HCT116 (cell line): ENCODE measurements at regions not wholly inside any gene's neighbourhood (a gene's known extent, or its start where the extent isn't known, plus 50 kb on each side); places are given as distances from the start of the nearest gene placed in this dataset.

ENCODE experiments used
- CEBPB ChIP-seq: IDR thresholded peaks from 2 replicates; pipeline ENCODE4 v1.6.1; 2012; ENCODE audit warnings: low read depth
- CTCF ChIP-seq, 3 experiments: fragments of 200-600 bp in 1 of 3; sonication (generic) in 1 of 3; IDR thresholded peaks in 2 of 3; conservative IDR thresholded peaks in 1 of 3; 2 replicates each; pipeline ENCODE4 v1.5.1; 2012 to 2017; ENCODE audit warnings: low read depth in 2 of 3, low read length in 2 of 3, antibody characterized with exemption in 1 of 3, borderline replicate concordance in 1 of 3, control low read depth in 1 of 3, mild to moderate bottlenecking in 1 of 3, mixed read lengths in 1 of 3, mixed run types in 1 of 3, moderate library complexity in 1 of 3; ENCODE audit not compliant: insufficient read depth in 1 of 3
- EZH2 ChIP-seq: fragments of 200-600 bp; sonication (generic); IDR thresholded peaks from 2 replicates; pipeline ENCODE4 v1.6.1; 2017; ENCODE audit warnings: antibody characterized with exemption, mixed run types
- JUND ChIP-seq: IDR thresholded peaks from 2 replicates; pipeline ENCODE4 v1.6.1; 2012
- POLR2A ChIP-seq: IDR thresholded peaks from 2 replicates; pipeline ENCODE4 v1.7.0; 2011; ENCODE audit warnings: borderline replicate concordance; ENCODE audit not compliant: insufficient read depth, insufficient read length; ENCODE audit errors: extremely low read depth
- POLR2AphosphoS5 ChIP-seq: IDR thresholded peaks from 2 replicates; pipeline ENCODE4 v1.6.1; 2011; ENCODE audit warnings: mild to moderate bottlenecking, low read depth, low read length, moderate library complexity
- RAD21 ChIP-seq: IDR thresholded peaks from 2 replicates; pipeline ENCODE4 v1.6.1; 2012; ENCODE audit warnings: low read depth, mild to moderate bottlenecking
- SIN3A ChIP-seq: IDR thresholded peaks from 2 replicates; pipeline ENCODE4 v1.6.1; 2012; ENCODE audit warnings: low read depth
- SP1 ChIP-seq: IDR thresholded peaks from 2 replicates; pipeline ENCODE4 v1.6.1; 2012; ENCODE audit warnings: low read depth
- YY1 ChIP-seq: IDR thresholded peaks from 2 replicates; pipeline ENCODE4 v1.6.1; 2011; ENCODE audit warnings: low read length, low read depth, moderate library complexity, mild to moderate bottlenecking; ENCODE audit not compliant: insufficient replicate concordance; ENCODE audit errors: extremely low read depth
- ZNF274 ChIP-seq: fragments of 200-500 bp; sonication (Bioruptor generic); IDR thresholded peaks from 2 replicates; pipeline ENCODE4 v1.6.1; 2014; ENCODE audit warnings: mild to moderate bottlenecking, low read depth, low read length, inconsistent platforms

- TF ChIP-seq CTCF (IDR thresholded peaks at IDR 0.05 in 2 of 3, conservative IDR thresholded peaks at IDR 0.05 in 1 of 3; ENCODE audit: borderline replicate concordance in 1 of 3, insufficient read depth in 1 of 3, low read depth in 2 of 3, low read length in 2 of 3) (no peak), YY1 (no peak), SIN3A (no peak), EZH2 (no peak), RAD21 (no peak), ZNF274 (no peak), CEBPB (no peak), POLR2AphosphoS5 (no peak), JUND (no peak), POLR2A (no peak), SP1 (no peak)
These were observed 193.1 kb upstream of the ZNF462 start for GRCh38 chr9:106669835-106670234.
